GM18870 (cell line): ENCODE measurements at regions not wholly inside any gene's neighbourhood (a gene's known extent, or its start where the extent isn't known, plus 50 kb on each side); places are given as distances from the start of the nearest gene placed in this dataset.

Experiments
- ATAC-seq: cut with Tn5 transposase; IDR thresholded peaks from one replicate; pipeline ENCODE4 v1.9.1; 2021; ENCODE audit warnings: moderate library complexity; ENCODE audit not compliant: unreplicated experiment

DNA sequence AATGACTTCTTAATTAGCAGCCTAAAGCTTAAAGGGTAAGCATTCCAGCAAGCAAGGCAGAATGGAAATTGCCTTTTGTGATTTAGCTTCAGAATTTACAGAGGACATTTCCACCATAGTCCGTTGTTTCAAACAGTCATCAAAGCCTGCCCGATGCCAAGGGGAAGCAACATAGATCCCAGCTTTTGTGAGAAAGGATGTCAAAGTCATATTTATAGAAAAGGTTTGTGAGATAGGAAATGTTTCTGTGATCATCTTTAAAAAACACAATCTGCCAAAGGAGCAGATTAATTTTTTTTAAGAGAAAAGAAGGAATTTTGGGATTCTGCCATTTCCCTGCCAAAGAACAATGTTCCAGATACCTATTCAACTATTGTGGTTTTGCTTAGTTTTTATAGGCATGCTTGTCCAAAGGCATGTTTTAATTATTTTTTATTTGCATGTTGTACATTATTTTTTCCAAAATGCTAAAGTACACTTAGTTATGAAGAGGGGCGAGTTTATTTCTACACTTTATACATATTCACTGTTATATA lies 346.9 kb downstream of the ZNF608 start:
- ATAC-seq, result no peak

GRCh38 chr5:124398460-124398859 lies 348.0 kb downstream of the ZNF608 start:
- no peak for ATAC-seq

DNA sequence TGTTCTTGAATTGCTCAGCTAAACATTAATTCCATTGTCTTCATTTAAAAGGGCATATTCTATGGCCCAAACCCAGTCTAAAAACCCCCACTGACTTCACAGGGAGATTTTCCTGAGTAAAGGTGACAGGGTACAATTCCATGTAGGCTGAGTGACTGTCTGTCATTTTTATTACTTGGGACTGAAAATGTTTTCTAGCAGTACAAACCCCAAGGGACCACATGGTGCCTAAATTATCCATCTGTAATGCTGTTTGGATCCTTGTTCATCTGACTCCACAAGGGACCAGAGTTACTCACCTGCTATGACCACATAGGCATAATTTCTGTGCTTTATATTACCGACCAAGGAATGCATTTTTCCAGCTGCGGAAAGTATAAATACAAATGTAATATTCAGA lies 349.1 kb downstream of the ZNF608 start:
- no peak for ATAC-seq

DNA sequence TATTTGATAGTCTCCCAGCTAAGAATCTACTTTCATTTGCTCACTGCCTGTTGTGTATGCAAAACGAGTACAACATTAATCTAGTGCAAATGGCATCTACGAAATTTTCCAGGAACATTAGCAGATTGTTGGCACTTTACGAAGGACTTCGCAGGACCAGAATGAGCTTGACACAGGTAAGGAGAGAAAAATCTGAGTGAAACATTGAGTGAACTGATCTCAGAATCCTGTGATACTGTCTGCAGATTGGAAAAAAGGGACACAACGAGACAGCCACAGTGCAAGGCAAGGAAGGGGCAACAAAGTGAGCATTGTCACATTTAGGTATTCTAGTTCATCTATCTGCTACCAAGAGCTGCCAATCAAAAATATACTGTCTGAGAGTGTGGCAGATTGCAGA lies 350.5 kb downstream of the ZNF608 start:
- ATAC-seq, result no peak

- no peak for ATAC-seq
These were observed 351.2 kb downstream of the ZNF608 start for GRCh38 chr5:124395287-124395686.

- ATAC-seq, result no peak
These were observed 351.7 kb downstream of the ZNF608 start for GRCh38 chr5:124394700-124395245.

GRCh38 chr5:124393584-124394379 lies 352.7 kb downstream of the ZNF608 start:
- no peak for ATAC-seq

- ATAC-seq, result no peak
These were observed 362.7 kb downstream of the ZNF608 start for GRCh38 chr5:124383693-124384092.

GRCh38 chr5:124377386-124377785 lies 369.1 kb downstream of the ZNF608 start:
- no peak for ATAC-seq

DNA sequence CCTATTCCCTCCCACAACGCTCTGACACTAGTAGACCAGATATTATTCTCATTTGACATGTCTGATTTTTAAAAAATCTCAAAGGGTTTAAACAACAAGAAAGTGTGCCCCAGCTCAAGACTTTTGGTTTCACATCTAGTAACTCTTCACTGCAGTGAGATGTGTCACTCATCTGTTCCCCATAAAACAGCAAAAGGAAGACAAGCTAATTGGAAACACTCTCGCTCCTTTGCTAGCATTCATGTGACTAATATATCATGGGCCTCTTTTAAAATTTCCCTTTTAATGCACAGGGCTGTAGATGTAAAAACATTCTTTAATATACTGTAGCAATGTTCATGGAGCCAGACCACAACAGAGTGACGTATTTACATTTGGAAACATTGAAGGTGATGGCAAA lies 372.6 kb downstream of the ZNF608 start:
- no peak for ATAC-seq

DNA sequence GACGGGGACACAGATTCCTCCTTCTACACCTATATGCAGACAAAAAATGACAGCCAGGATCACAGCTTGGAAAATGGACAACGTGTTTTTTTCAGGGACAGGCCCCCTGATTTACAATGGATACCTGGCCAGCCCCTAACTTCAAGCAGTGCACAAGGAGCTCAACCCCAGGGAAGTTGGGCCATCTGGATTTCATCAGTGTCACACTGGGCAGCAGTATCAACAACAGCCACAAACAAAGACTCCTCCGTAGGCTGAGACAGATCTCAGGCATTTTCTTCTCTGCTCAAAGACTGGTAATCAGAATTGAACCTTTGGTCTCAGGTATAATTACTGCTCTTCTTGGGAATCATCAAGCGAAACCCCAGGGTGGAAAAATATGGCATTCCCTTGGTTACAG lies 374.0 kb downstream of the ZNF608 start:
- no peak for ATAC-seq

DNA sequence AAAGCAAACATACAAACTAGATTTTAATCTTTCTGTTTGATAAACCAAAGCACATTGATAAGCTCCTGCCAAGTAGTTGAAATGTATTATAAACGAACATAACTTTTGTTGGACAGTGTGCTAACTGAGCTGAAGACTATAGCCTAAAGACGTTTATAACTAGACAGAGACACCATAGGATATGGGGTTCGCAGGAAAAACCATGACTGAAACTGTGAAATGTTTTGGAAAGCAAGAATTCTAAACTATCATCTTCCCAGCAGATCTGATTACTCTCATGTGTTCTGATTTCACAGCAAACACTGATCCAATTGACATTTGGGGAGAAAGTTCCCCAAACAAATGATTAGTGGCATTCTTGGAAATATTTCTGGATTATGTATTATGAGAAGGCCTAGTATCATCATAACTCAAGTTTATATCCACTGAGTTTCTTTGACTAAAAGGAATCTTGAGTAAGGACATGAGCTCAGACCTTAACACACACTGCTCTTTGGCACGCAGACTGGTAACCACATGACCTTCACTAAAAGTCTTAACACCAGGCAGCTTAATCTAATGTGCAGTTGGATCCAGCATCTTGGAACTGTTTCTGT lies 375.2 kb downstream of the ZNF608 start:
- ATAC-seq, result no peak

- ATAC-seq, result no peak
These were observed 375.8 kb downstream of the ZNF608 start for GRCh38 chr5:124370601-124371000.

DNA sequence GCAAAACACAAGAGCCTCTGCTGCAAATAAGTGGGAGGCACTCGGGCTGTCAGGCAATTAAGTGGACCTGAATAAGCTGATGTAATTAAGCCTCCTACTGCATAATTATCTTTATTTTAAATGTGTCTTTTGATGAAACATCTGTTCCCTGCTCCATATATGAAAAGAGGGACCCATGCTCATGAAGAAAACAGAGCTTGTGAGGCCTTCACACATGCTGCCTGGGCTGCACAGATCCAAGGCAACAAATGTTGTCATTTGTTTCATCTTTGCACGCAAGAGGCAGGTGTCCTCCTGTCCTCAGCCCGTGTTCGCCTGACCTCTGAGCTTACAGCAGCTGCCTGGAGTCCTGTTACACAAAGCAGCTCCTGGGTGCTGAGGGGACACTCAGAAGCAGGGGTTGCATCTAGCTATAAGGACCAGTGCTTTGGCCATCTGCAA lies 381.1 kb downstream of the ZNF608 start:
- ATAC-seq, result no peak

DNA sequence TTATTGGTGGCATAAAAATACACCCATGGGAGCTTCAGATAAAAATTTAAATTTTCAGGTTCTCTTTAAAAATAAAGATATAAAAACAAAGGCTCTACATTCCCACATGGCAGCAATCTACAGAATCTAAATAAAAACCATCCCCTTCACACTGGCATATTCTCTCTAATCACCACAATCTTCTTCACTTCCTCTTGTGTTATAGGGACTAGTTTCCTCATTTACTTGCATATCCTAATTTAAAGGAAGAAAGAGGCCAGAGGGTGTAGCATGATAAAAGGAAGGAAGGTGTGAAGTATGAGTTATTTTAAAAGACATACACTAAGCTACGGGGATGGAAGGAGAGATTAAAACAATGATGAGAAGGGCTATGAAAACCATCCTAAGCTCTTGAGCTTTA lies 390.5 kb downstream of the ZNF608 start:
- ATAC-seq, result no peak

GRCh38 chr5:124353016-124353415 lies 393.4 kb downstream of the ZNF608 start:
- ATAC-seq, result no peak

- ATAC-seq, result no peak
These were observed 394.1 kb downstream of the ZNF608 start for GRCh38 chr5:124352312-124352711.

GRCh38 chr5:124349931-124350330 lies 396.5 kb downstream of the ZNF608 start:
- no peak for ATAC-seq

DNA sequence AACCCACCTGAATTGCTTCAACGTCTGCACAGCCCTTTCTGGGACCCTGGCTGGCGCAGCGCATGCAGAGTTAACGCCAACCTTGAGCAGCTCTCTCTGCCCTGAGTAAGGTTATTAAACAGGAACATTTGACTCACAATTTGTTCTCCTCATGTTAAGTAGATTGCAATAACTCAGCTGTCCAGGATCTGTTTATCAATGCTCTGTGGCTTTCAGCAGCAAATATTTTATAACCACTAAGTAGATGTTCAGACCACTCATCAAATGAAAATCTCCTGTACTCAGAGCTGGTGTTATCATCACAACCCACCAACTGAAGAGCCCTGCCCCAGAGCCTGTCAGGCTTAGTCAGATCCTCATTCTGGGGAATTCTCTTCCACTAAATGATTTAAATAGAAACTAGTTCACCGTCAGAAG lies 403.0 kb downstream of the ZNF608 start:
- ATAC-seq, result no peak

DNA sequence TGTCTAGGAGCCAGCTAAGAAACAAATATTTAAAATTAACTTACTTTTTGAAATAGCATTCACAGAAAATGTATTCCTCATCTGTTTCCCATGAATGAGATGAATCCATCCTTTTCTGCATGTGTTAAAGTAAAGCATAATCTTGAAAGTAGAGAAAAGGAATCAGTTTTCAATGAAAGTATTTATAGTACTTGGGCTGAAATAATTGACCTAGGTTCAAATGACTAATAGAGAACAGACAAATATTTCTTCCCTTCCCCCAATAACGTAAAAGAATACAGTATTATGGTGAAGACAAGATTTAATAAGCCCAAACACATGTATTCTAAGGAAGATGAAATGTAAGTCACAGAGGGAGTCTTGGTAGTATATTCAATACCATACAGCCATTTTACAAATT lies 403.5 kb downstream of the ZNF608 start:
- no peak for ATAC-seq

DNA sequence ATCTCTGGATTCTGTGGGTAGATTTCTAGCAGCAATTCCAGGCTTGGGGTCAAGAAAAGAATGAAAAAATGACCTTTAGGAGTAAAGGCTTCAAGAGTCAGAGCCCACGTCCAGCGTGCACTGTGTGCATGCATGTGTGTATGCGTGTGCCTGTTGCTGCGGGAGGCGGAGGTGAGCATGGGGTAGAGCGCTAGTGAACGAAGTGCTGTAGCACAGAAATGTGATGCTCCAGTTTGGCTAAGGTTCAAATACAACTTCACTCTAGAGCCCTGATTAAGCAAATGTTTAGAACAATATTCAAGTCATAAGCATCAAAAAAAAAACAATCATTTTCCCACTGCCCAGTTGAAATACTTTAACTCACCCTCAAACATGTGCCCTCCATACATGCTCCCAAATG lies 403.9 kb downstream of the ZNF608 start:
- ATAC-seq, result no peak

- ATAC-seq, result no peak
These were observed 404.4 kb downstream of the ZNF608 start for GRCh38 chr5:124342027-124342471.
